MCF 10A (cell line): ENCODE measurements at regions not wholly inside any gene's neighbourhood (a gene's known extent, or its start where the extent isn't known, plus 50 kb on each side); places are given as distances from the start of the nearest gene placed in this dataset.

ENCODE experiments used
- BruUV-seq: library from RNA; stranded (reverse); fragments of 400-500 nt; replicated peaks from 2 replicates; lab custom pipeline; 2021; lab: Mats Ljungman, UMichigan
- CTCF ChIA-PET: fragments of 300-600 bp; sonication (Branson Sonifier 250); formaldehyde crosslinking; extraction: SDS; loops from one replicate; lab custom pipeline; 2021; ENCODE audit warnings: antibody characterized with exemption, inconsistent platforms; lab: Yijun Ruan, JAX
- POLR2A ChIA-PET: fragments of 300-600, 350-650 bp; sonication (Branson Sonifier 250); formaldehyde crosslinking; extraction: SDS; loops from one replicate; lab custom pipeline; 2020; ENCODE audit warnings: antibody characterized with exemption, inconsistent platforms; lab: Yijun Ruan, JAX
- DNase-seq: peaks from one replicate; pipeline ENCODE4 v3.0.0-alpha.2; 2018; ENCODE audit not compliant: unreplicated experiment
- H3K27ac Mint-ChIP-seq: one replicate; pipeline ENCODE4 v1.8.0; 2022; ENCODE audit warnings: mild to moderate bottlenecking, low read depth, mixed read lengths; ENCODE audit not compliant: unreplicated experiment
- H3K27me3 Mint-ChIP-seq: one replicate; pipeline ENCODE4 v1.8.0; 2022; ENCODE audit warnings: mixed read lengths; ENCODE audit not compliant: insufficient read depth, unreplicated experiment
- H3K36me3 Mint-ChIP-seq: one replicate; pipeline ENCODE4 v1.8.0; 2022; ENCODE audit warnings: mild to moderate bottlenecking, moderate library complexity, mixed read lengths; ENCODE audit not compliant: insufficient read depth, unreplicated experiment
- H3K4me1 Mint-ChIP-seq: one replicate; pipeline ENCODE4 v1.8.0; 2022; ENCODE audit warnings: mixed read lengths; ENCODE audit not compliant: insufficient read depth, unreplicated experiment
- H3K4me3 Mint-ChIP-seq: one replicate; pipeline ENCODE4 v1.8.0; 2022; ENCODE audit warnings: mild to moderate bottlenecking, moderate library complexity, mixed read lengths; ENCODE audit not compliant: unreplicated experiment
- H3K9me3 Mint-ChIP-seq: one replicate; pipeline ENCODE4 v1.8.0; 2022; ENCODE audit warnings: mixed read lengths; ENCODE audit not compliant: unreplicated experiment
- intact Hi-C: fragments of 100-400 bp; cut with micrococcal nuclease; formaldehyde crosslinking; loops from 2 replicates; pipeline ENCODE4 v1.14.1; 2022
- TF ChIP-seq, protein P1 (sequence below): fragments of 200-600 bp; IDR thresholded peaks from one replicate; pipeline ENCODE4 v1.8.0; 2022; ENCODE audit warnings: antibody characterized with exemption, mild to moderate bottlenecking; ENCODE audit not compliant: unreplicated experiment

DNA sequence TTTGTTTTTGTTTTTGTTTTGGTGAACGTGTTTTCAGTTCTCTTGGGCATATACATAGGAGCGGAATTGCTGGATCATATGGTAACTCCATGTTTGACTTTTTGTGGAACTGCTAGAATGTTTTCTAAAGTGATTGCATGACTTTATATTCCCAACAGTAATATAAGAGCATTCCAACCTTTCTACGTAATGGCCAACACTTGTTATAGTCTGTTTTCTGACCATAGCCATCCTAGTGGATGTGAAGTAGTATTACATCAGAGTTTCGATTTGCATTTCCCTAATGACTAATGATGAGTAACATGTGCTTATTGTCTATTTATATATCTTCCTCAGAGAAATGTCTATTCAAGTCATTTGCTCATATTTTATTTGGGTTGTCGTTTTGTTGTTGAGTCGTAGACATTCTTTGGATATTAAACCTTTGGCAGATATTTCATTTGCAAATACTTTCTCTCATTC is 268.7 kb downstream of the AEBP2 start:
- no peaks in the 10 kb centered on the region for H3K36me3 Mint-ChIP-seq
- TF ChIP-seq, protein P1, sequence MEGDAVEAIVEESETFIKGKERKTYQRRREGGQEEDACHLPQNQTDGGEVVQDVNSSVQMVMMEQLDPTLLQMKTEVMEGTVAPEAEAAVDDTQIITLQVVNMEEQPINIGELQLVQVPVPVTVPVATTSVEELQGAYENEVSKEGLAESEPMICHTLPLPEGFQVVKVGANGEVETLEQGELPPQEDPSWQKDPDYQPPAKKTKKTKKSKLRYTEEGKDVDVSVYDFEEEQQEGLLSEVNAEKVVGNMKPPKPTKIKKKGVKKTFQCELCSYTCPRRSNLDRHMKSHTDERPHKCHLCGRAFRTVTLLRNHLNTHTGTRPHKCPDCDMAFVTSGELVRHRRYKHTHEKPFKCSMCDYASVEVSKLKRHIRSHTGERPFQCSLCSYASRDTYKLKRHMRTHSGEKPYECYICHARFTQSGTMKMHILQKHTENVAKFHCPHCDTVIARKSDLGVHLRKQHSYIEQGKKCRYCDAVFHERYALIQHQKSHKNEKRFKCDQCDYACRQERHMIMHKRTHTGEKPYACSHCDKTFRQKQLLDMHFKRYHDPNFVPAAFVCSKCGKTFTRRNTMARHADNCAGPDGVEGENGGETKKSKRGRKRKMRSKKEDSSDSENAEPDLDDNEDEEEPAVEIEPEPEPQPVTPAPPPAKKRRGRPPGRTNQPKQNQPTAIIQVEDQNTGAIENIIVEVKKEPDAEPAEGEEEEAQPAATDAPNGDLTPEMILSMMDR, result no peak
- H3K27ac Mint-ChIP-seq, result no peak overlapping the region
- BruUV-seq, result no TSS peak
- peaks cover 19% of the 10 kb centered on the region for H3K4me1 Mint-ChIP-seq
- intact Hi-C loops, result no loop called here
- H3K27me3 Mint-ChIP-seq, result no peaks in the 10 kb centered on the region
- ChIA-PET POLR2A (no interaction called here), CTCF (interaction anchor here (0.7 to 1.8 kb wide), 2 partner anchors 31 to 1121 kb away, joined by 5 to 6 read pairs; no protein-coding TSS in a partner anchor)
- H3K9me3 Mint-ChIP-seq, result peaks cover 22% of the 10 kb centered on the region
- DNase-seq, result peak; percentile 65
- no peak overlapping the region for H3K4me3 Mint-ChIP-seq

DNA sequence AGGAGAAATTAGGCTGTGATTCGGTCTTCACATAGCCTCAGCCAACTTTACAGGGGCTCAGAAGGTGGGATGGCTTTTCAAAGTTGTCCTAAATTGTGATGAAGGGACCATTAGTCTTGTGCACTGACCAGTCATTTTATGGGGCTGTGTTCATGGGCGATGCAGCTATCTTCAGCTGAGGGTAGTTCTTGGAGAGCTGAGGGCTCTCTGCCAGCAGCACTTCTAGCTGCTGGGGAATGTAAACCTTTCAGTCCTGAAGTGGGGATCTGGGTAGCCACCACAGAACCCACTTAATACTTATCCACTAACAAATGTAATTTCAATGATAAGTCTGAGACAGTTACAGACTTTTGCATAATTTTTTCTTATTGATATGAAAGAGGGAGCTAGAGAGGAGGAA is 270.6 kb downstream of the AEBP2 start:
- H3K27me3 Mint-ChIP-seq, result no peaks in the 10 kb centered on the region
- intact Hi-C loops, result no loop called here
- H3K27ac Mint-ChIP-seq, result no peak overlapping the region
- DNase-seq, result no peak
- H3K36me3 Mint-ChIP-seq, result no peaks in the 10 kb centered on the region
- TF ChIP-seq, protein P1, result no peak
- POLR2A ChIA-PET, result no interaction called here
- CTCF ChIA-PET, result interaction anchor here (0.6 to 1.0 kb wide), 2 partner anchors 15 to 874 kb away, joined by 3 to 4 read pairs; no protein-coding TSS in a partner anchor
- H3K4me1 Mint-ChIP-seq, result peaks cover 20% of the 10 kb centered on the region
- H3K4me3 Mint-ChIP-seq, result no peak overlapping the region
- BruUV-seq, result no TSS peak
- peaks cover 15% of the 10 kb centered on the region for H3K9me3 Mint-ChIP-seq

DNA sequence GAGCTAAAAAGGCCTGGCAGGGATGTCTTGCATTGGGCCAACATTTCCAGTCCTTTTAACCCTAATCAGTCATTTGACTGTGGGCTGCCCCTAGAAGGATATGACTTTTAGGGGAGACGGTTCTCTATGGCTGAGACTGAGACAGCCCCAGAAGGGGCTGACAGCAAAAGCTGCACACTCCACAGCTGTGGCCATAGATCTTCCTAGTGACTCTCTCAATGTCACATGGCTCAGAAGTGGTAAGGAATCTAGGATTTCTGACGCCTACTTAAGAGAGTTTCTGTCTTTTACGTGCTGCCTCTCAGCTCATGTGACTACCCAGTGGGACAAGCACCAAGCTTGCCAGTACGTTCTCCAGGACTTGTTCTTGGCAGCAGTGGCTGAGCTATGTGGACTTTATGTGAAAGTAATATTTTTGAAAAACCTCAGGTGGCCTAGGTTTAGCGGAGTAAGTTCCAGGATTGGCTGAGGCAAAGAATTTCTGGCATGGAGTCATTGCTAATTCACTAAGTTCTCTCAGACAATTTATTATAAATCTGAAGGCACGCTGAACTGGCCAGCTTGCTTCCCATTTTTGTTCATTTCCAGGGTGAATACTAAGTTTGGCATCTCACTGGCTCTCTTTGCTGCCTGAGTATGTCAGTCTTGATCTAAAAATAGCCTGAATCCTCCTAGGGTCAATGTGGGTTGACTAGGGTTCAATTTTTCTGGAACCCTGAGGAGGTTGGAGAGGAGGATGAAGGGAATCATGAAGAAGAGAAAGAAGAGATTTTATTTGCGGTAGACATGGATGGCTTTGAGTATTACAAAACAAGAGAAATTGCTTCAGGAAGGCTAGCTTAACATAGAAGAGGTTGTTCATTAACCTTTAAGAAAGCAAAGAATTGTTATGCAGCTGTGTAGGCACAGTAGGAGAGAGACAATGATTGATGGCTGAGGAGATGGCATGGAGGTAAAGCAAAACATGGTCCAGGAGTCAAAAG is 271.8 kb downstream of the AEBP2 start:
- Mint-ChIP-seq H3K9me3 (peaks cover 11% of the 10 kb centered on the region), H3K27ac (peak overlapping the region; percentile 88), H3K4me3 (no peak overlapping the region), H3K4me1 (peaks cover 20% of the 10 kb centered on the region), H3K36me3 (no peaks in the 10 kb centered on the region), H3K27me3 (no peaks in the 10 kb centered on the region)
- TF ChIP-seq, protein P1, result no peak
- POLR2A ChIA-PET, result interaction anchor here (0.8 to 1.2 kb wide), 3 partner anchors 16 to 412 kb away, joined by 4 to 5 read pairs (median 4); no protein-coding TSS in a partner anchor
- no peak for DNase-seq
- no TSS peak for BruUV-seq
- intact Hi-C loops, result no loop called here
- CTCF ChIA-PET, result interaction anchor here (0.6 to 1.3 kb wide), 3 partner anchors 10 to 201 kb away, joined by 3 to 4 read pairs (median 3); no protein-coding TSS in a partner anchor

DNA sequence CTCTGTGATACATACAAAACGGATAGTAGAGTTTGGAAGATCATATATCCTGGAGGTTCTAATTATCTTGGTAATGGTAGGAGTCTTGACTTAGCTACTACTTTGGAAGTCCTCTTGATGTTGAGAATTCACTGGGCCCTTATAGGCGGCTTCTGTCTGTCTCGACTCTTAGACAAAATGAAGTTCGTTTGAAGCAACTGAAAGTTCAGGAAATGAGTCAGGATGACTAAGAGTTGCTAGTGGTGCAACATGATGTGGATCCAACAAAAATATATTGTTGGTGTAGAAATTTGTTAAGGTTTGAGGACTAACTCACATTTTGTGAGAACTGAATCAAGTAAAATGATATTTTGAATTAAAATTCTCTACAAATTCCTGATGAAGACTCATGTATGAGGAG is 272.7 kb downstream of the AEBP2 start:
- CTCF ChIA-PET, result interaction anchor here (1.2 to 1.3 kb wide), 2 partner anchors 11 to 28 kb away, joined by 3 to 5 read pairs; no protein-coding TSS in a partner anchor

More for the DNA sequence above, 272.7 kb downstream of the AEBP2 start:
- peak overlapping the region; percentile 88 for H3K27ac Mint-ChIP-seq
- no peaks in the 10 kb centered on the region for H3K27me3 Mint-ChIP-seq
- peaks cover 7% of the 10 kb centered on the region for H3K9me3 Mint-ChIP-seq
- TF ChIP-seq, protein P1, result no peak
- DNase-seq, result peak; percentile 91
- intact Hi-C loops, result no loop called here
- POLR2A ChIA-PET, result interaction anchor here (1.0 to 1.2 kb wide), 2 partner anchors 17 to 22 kb away, joined by 4 to 5 read pairs; no protein-coding TSS in a partner anchor
- H3K4me1 Mint-ChIP-seq, result peaks cover 20% of the 10 kb centered on the region
- no TSS peak for BruUV-seq
- no peaks in the 10 kb centered on the region for H3K36me3 Mint-ChIP-seq
- no peak overlapping the region for H3K4me3 Mint-ChIP-seq
